Kidney (tissue), 13 donors: ENCODE measurements at regions not wholly inside any gene's neighbourhood (a gene's known extent, or its start where the extent isn't known, plus 50 kb on each side); places are given as distances from the start of the nearest gene placed in this dataset.

Experiments
- DNase-seq, 5 donors: peaks; one replicate each; pipeline ENCODE4 v3.0.0-alpha.2; 2013 to 2020
- FAIRE-seq: peaks from 2 replicates; lab custom pipeline; 2012; peaks lifted over from hg19 to GRCh38; lab: Jason Lieb, UNC
- H3K27ac ChIP-seq, 2 donors: one replicate each; pipeline ENCODE4 v1.7.0; 2013; ENCODE audit warnings: low read depth in 2 of 2, low read length in 2 of 2, inconsistent platforms in 1 of 2
- H3K27me3 ChIP-seq: one replicate; pipeline ENCODE4 v1.7.1; 2013; ENCODE audit warnings: low read length, inconsistent platforms; ENCODE audit not compliant: control insufficient read depth, insufficient read depth
- H3K36me3 ChIP-seq, 3 donors: one replicate each; pipeline versions ENCODE4 v1.7.0 to v1.7.1; 2013; ENCODE audit warnings: low read length in 3 of 3, control low read depth in 1 of 3, inconsistent platforms in 1 of 3; ENCODE audit not compliant: insufficient read depth in 3 of 3, control insufficient read depth in 2 of 3
- H3K4me1 ChIP-seq, 3 donors: one replicate each; pipeline versions ENCODE4 v1.7.0 to v1.7.1; 2013; ENCODE audit warnings: low read length in 3 of 3, inconsistent platforms in 1 of 3, low read depth in 1 of 3; ENCODE audit not compliant: control insufficient read depth in 2 of 3, insufficient read depth in 2 of 3
- H3K4me3 ChIP-seq, 3 donors: one replicate each; pipeline versions ENCODE4 v1.7.0 to v1.8.1; 2013; ENCODE audit warnings: low read length in 3 of 3, control low read depth in 1 of 3, inconsistent platforms in 1 of 3
- H3K9ac ChIP-seq, 3 donors: one replicate each; pipeline versions ENCODE4 v1.7.0 to v1.7.1; 2013; ENCODE audit warnings: low read length in 3 of 3, control low read depth in 1 of 3, inconsistent platforms in 1 of 3
- H3K9me3 ChIP-seq, 3 donors: one replicate each; pipeline versions ENCODE4 v1.7.0 to v1.7.1; 2013; ENCODE audit warnings: low read length in 3 of 3, control low read depth in 1 of 3, inconsistent platforms in 1 of 3; ENCODE audit not compliant: control insufficient read depth in 2 of 3, insufficient read depth in 1 of 3
- intact Hi-C: fragments of 100-400 bp; cut with DNase I; formaldehyde crosslinking; loops from one replicate; pipeline ENCODE4 v1.11.1; 2022
- TF ChIP-seq, protein P1 (sequence below): IDR thresholded peaks from 3 replicates; pipeline ENCODE4 v1.5.1; 2012; ENCODE audit warnings: mild to moderate bottlenecking, moderate library complexity, borderline replicate concordance; ENCODE audit not compliant: insufficient read depth; ENCODE audit errors: extremely low read depth
- donor health status: control.
- donor health status: control.
- donor health status: control.
- donor health status: control.
- donor health status: control.
- donor health status: DM: yes; HTN: yes; CAD: no.
- donor health status: Normal renal cell carcinoma (clear cell type).

DNA sequence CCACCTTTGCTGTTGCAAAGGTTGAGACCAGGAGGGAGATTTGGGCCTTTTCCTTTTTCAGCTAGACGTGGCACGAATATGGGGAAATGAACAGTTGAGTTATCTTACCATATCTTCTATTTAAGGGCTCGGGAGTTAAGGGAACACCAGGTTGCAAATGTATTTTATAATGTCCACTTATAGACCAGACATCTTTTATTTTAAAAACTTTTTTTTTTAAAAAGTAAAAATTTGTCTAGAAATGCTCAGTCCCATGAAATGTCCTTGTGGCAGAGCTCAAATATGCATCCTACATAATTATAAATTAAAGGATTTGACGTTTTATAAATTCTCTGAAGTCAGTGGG is 103.6 kb upstream of the VEPH1 start:
- Histone ChIP-seq H3K27ac (no peak overlapping the region), H3K27me3 (no peaks in the 10 kb centered on the region), H3K9me3 (no peaks in the 10 kb centered on the region), H3K4me3 (no peak overlapping the region), H3K36me3 (no peaks in the 10 kb centered on the region), H3K4me1 (no peaks in the 10 kb centered on the region), H3K9ac (no peak overlapping the region)
- intact Hi-C loops: no loop called here
- DNase-seq (no peak), FAIRE-seq (no peak)
- TF ChIP-seq, protein P1, sequence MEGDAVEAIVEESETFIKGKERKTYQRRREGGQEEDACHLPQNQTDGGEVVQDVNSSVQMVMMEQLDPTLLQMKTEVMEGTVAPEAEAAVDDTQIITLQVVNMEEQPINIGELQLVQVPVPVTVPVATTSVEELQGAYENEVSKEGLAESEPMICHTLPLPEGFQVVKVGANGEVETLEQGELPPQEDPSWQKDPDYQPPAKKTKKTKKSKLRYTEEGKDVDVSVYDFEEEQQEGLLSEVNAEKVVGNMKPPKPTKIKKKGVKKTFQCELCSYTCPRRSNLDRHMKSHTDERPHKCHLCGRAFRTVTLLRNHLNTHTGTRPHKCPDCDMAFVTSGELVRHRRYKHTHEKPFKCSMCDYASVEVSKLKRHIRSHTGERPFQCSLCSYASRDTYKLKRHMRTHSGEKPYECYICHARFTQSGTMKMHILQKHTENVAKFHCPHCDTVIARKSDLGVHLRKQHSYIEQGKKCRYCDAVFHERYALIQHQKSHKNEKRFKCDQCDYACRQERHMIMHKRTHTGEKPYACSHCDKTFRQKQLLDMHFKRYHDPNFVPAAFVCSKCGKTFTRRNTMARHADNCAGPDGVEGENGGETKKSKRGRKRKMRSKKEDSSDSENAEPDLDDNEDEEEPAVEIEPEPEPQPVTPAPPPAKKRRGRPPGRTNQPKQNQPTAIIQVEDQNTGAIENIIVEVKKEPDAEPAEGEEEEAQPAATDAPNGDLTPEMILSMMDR: no peak

DNA sequence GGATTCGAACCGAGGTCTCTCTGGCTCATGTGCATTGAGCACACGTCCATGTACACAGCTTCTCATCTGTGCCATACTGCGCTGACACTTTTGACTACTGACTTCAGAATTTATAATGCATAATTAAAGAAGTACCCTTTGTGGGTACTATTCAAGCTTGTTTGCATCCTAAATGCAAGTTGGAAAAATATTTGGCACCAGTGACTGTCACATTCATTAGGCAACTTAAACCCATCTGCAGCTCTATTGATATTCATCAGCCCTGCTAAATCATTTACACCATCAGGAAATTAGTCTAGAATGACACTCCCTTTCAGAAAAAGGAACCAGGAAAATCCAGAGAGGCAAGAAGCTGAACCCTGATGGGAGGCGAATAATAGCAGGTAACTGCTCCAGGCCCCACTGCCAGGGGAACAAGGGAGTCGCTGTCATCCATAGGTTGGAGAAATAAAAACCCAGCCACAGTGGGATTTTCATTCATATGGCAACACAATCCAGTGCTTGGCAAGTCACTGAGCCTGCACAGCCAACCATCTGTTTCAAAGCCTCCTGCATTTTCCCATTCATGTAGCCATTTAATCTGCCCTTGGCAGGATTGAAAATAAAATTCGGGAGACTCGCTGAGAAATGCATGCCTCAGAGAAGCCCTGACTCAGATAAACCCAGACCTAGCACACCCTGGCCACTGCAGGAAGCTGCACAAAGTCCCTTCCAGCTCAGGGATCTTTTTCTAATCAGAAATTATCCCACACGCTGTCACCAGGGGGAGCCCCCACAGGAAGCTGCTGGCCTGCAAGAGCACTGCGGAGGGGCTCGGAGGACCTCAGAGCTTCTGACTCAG is 103.0 kb upstream of the VEPH1 start:
- Histone ChIP-seq H3K36me3 (no peaks in the 10 kb centered on the region), H3K4me3 (no peak overlapping the region), H3K9me3 (no peaks in the 10 kb centered on the region), H3K27ac (no peak overlapping the region), H3K9ac (no peak overlapping the region), H3K27me3 (no peaks in the 10 kb centered on the region), H3K4me1 (no peaks in the 10 kb centered on the region)
- TF ChIP-seq, protein P1: peak; percentile 52
- FAIRE-seq (no peak), DNase-seq (peak; percentile 62 to 77 (median 70))
- intact Hi-C loops: no loop called here

DNA sequence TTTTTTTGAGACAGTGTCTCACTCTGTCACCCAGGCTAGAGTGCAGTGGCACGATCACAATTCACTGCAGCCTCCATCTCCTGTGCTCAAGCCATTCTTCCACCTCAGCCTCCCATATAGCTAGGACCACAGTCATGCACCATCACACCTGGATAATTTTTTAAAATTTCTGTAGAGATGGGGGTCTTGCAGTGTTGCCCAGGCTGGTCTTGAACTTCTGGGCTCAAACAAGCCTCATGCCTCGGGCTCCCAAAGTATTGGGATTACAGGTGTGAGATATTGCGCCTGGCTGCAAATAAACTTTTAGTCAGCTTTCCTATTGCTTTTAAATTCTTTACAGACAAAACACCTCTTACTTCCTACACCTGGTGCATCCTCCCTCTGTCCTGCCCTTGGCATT is 102.1 kb upstream of the VEPH1 start:
- Histone ChIP-seq H3K9me3 (no peaks in the 10 kb centered on the region), H3K9ac (no peak overlapping the region), H3K27me3 (no peaks in the 10 kb centered on the region), H3K4me1 (no peaks in the 10 kb centered on the region), H3K27ac (no peak overlapping the region), H3K4me3 (no peak overlapping the region), H3K36me3 (no peaks in the 10 kb centered on the region)
- TF ChIP-seq, protein P1: no peak
- FAIRE-seq (no peak), DNase-seq (no peak)
- intact Hi-C loops: no loop called here
